SIG-M5 treated with dmso at 0.1 percent for 504 hours (cell line): ENCODE measurements at regions not wholly inside any gene's neighbourhood (a gene's known extent, or its start where the extent isn't known, plus 50 kb on each side); places are given as distances from the start of the nearest gene placed in this dataset.

Experiments
- DNase-seq: peaks from one replicate; lab custom pipeline; 2025; ENCODE audit not compliant: unreplicated experiment; lab: John Stamatoyannopoulos, UW

GRCh38 chr15:93296759-93297500 is 207.9 kb upstream of the RGMA start:
- DNase-seq: no peak

DNA sequence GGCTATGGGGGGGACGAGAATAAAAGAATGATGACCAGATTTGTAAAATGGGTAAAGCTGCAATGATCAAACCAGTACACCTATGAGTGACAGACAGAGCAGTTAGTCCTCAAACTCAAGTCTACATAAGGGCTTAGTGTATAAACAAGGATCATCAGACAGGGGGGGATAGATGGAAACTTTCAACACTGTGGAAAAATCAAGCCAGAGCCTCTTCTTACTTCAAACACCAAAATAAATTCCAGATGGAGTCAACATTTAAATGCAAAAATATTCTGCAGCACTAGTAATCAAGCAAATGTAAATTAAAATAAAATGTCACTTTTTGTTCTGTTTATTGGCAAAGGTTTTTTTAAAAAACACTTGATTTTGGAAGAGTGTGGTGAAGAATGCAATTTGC is 205.9 kb upstream of the RGMA start:
- DNase-seq: no peak

DNA sequence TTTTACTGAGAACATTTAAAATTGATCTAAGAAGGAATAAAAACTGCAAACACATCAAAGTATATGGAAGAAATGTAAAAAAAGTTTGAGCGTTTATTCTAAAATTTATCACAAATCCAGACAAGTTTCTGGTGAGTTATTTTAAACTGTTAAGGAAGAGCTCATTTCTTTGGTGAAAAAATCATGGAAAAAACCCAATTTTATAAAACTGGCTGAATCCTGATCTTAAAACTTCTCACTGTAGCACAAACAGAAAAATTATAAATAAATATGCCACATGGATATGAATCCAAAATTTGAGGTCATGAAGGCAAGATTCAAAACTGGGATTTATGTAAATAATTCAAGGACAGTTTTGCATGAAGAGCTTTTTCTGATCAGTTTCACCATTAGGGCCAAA is 205.1 kb upstream of the RGMA start:
- no peak for DNase-seq

DNA sequence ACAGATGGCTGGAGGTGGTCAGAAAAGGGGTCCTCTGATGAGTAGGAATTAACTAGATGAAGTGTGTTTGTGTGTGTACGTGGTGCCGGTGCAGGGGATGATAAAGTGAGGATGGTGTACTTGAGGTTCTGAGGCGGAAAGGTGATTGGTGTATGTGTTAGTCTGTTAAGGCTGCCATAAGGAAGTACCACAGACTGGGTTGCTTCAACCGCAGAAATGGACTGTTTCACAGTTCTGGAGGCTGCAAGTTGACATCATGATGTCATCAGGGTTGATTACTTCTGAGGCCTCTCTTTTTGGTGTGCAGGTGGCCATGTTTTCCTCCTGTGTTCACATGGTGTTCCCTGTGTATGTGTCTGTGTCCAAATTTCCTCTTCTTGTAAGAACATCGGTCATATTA is 202.4 kb upstream of the RGMA start:
- DNase-seq: no peak

DNA sequence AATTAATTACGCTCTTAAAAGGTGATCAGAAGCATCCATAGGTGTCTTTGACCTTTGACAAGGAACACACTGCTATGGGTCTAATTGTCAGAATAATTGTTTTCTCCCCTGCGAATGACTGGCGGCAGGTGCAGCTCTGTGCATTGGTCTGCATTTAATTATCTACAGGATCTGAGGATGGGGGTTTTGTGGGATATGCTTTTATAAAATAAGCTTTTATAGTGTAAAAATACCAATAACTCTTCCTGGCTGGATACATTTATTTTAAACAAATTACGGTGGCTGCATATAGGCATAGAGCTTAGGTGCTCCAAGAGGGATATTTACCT is 201.6 kb upstream of the RGMA start:
- no peak for DNase-seq

GRCh38 chr15:93289941-93290617 is 201.1 kb upstream of the RGMA start:
- DNase-seq: no peak

- DNase-seq: no peak
Measured at GRCh38 chr15:93288728-93289294, 199.8 kb upstream of the RGMA start.

DNA sequence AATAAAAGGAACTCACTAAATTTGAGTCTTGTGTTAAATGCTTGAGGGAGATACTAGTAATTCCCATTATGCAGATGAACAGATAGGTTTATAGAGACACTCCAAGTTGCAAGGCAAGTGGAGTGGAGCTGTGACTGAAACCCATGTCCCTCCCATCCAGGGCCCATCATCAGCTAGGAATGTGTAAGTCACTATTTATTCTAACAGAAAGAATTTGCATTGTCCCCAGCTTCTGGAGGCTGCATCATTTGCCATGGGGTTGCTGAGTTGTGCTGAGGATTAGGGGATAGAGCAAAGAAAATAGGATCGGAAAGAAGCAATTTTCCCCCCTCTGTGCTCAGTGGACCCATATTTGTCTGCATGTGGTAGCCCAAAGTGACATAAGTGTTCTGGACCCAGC is 197.4 kb upstream of the RGMA start:
- DNase-seq: no peak

DNA sequence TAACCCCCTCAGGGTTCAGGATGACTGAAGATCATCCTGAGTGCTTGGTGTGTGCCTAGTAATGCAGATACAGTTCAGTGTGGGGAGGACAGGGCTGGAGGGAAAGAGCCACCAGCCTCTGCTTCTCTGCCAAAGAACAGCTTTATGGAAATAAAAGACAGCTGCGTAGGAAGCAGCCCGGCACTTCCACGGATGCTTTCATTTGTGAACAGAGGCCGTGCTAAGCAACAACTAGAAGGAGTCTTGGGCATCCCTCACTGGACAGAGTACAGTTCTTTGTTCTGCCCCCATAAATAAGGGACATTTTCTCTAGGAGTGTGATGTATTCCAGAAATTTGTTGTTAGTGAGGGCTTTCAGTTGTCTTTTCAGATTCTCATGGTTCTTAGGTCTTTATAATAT is 194.8 kb upstream of the RGMA start:
- no peak for DNase-seq

GRCh38 chr15:93282808-93283207 is 193.8 kb upstream of the RGMA start:
- no peak for DNase-seq

- DNase-seq: no peak
Measured at GRCh38 chr15:93278783-93279182, 189.8 kb upstream of the RGMA start.

GRCh38 chr15:93278006-93278405 is 189.0 kb upstream of the RGMA start:
- no peak for DNase-seq

- no peak for DNase-seq
Measured at GRCh38 chr15:93274257-93274656, 185.2 kb upstream of the RGMA start.

DNA sequence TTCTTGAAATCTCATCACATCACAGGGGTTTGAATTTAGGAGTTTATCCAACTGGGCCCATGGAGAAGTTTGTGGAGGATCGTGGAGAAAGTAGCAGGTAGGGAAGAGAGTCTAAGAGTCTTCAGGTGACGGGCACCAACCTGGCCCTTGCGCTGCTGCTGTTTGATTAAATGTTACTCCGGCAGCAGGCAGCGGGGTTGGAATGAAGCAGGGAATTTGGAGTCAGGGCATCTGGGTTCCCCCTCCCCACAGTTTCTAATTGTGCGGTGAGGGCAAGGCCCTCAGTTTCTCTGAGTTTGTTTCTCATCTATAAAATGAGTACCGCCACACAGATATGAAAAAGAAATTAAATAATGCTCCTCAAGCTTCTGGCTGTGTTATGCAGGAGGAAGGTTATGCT is 182.9 kb upstream of the RGMA start:
- DNase-seq: no peak

DNA sequence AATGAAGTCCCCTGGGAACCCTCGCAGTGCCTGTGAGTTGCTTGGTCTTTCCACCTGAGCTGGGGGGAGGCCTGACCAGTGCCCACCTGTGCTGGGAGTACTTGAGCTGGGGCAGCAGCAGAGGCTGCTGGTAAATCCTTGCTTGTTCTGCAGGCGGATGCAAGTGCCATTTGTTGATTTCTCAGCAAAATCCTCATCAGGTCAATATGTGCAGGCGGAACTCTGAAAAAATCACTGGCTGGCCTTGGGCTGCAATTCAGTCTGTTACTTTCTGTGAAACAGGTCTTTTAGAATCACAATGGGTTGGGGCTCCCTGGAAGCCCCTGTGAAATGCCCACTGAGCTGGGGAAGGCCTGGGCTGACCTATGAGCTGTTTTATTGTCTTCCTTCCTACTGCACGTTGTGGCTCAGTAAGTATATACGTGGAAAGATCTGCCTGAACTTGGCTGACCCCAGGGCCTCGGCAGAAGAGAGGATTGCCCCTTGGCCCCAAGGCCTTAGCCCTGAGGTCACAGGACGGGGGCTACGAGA is 182.0 kb upstream of the RGMA start:
- DNase-seq: no peak

DNA sequence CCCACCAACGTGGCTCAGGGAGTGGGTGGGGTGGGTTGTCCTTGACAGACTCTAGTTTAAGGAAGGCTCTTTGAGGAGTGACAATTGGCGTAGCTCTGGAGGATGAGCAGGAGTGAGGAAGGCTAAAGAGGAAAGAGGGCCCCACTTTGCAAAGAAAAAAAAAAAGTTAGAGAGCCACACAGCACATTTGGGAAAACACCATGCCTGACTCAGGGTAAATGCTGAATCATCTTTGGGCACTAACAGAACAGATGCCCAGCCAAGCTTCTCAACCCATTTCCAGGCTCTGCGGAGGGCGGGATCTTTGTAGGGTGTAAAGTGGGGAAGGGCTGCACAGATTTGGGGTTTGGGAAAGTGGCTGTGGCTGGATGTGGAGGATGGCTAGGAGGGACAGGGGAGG is 179.1 kb upstream of the RGMA start:
- DNase-seq: no peak

- DNase-seq: no peak
Measured at GRCh38 chr15:93266291-93266690, 177.3 kb upstream of the RGMA start.

DNA sequence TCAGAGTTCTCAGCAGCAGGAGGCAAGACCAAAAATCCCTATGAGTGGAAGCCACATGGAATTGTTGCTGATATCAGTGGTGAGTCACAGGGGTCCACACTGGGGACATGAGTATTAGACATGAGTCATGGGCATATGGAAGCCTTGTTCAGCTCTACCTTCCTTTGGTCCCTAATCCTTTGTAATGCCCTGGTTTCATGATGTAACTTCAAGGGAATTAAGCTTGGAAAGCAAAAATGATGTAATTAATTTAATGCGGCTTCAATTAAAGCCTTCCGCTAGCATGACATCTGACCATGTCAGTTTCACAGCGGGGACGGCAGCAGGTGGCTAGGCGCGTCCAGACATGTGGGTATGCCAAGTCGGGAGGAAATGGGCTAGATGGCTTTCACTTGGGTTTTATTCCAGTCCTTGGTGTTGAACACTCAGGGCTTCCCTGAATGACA is 176.1 kb upstream of the RGMA start:
- DNase-seq: no peak

- no peak for DNase-seq
Measured at GRCh38 chr15:93261845-93262244, 172.8 kb upstream of the RGMA start.

DNA sequence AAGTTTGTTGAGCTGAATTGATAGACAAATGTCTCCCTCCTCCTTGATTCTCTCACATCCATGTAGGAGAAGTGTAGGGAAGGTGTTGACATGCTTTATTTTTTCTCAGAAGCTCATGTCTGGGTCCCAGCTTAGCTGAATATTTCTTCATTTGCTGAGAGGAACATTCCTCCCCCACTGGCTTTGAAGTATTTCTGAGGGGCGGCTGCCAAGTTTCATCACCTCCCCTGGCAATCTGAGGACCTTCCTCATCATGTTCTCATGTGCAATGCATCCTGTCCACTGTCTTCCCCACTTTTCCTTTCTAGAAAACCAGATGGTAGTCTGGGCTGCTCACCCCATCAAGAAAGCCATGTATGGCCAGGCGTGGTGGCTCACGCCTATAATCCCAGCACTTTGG is 168.9 kb upstream of the RGMA start:
- no peak for DNase-seq

DNA sequence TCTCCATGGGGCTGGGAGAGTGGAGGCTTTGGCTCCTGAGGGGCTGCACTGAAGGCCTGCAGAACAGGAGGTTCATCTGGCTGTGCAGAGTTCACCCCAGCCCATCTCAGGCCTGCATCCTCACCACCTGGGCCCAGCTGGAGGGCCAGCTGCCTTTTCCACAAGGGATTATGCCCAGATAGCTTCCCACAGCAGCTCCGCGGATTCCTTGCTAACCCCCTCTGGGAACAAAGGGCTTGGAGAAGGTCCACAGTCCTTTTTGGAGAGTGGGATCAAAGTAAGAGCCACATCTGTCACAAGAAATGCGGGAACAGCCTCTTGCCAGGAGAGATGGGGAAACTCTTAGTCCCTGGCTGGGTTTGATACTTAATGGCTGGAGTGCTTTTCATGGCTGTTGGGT is 164.7 kb upstream of the RGMA start:
- no peak for DNase-seq

DNA sequence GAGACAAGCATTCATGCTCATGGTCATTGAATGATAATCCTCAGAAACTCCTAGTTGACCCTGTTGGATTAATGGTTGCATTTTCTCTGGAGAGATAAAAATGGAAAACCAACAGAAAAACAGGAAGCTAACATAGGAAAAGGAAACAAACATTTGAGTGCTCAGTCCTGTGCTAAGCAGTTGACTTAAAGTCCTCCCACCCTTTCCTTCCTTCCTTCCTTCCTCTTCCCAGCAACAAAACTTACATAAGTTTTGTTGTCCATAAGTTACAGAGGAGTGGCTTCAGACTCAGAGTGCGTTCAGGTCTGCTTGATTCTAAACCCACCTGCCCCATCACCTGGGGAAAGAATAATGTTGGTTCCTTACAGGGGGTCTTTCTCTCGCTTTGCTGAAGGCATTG is 163.8 kb upstream of the RGMA start:
- no peak for DNase-seq
